Transverse colon (tissue), 4 donors: ENCODE measurements at regions not wholly inside any gene's neighbourhood (a gene's known extent, or its start where the extent isn't known, plus 50 kb on each side); places are given as distances from the start of the nearest gene placed in this dataset.

Experiments
- EP300 ChIP-seq: sonication (generic); formaldehyde crosslinking; IDR thresholded peaks from one replicate; pipeline ENCODE4 v1.6.1; 2017; ENCODE audit warnings: antibody characterized with exemption, low read depth
- POLR2A ChIP-seq: fragments of 450-650 bp; IDR thresholded peaks from one replicate; pipeline ENCODE4 v1.6.1; 2016; ENCODE audit warnings: antibody characterized with exemption, mild to moderate bottlenecking, moderate library complexity
- POLR2AphosphoS5 ChIP-seq, 3 donors: sonication (generic); formaldehyde crosslinking; IDR thresholded peaks; one replicate each; pipeline ENCODE4 v1.6.1; 2016; ENCODE audit warnings: antibody characterized with exemption in 3 of 3
- TF ChIP-seq, protein P1 (sequence below), 5 experiments: fragments of 200-600 bp in 3 of 5; fragments of 450-650 bp in 2 of 5; sonication (generic) in 3 of 5; IDR thresholded peaks; 1 replicate in 2 of 5; 2 replicates in 3 of 5; pipeline ENCODE4 v1.5.1; 2016 to 2017; ENCODE audit warnings: antibody characterized with exemption in 5 of 5, inconsistent platforms in 3 of 5, mild to moderate bottlenecking in 2 of 5, moderate library complexity in 1 of 5

DNA sequence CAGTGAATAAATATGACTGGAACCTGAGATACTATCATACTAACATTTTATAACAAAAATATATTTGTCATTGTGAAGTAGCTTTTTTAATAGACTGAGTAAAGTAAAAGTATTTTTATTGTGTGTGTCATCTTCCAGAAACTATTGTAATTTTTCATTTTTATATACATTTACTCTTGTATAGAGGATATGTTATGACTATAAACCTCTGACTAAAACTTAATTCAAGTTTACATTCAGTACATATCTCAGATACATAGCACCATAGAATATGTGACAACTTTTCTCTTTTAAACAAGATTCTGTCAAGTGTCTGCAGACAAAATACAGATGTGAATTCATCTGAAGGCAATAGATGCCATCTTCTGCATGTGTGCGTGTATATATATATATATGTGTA lies 704.3 kb downstream of the SLITRK1 start:
- TF ChIP-seq EP300 = no peak
- TF ChIP-seq, protein P1, sequence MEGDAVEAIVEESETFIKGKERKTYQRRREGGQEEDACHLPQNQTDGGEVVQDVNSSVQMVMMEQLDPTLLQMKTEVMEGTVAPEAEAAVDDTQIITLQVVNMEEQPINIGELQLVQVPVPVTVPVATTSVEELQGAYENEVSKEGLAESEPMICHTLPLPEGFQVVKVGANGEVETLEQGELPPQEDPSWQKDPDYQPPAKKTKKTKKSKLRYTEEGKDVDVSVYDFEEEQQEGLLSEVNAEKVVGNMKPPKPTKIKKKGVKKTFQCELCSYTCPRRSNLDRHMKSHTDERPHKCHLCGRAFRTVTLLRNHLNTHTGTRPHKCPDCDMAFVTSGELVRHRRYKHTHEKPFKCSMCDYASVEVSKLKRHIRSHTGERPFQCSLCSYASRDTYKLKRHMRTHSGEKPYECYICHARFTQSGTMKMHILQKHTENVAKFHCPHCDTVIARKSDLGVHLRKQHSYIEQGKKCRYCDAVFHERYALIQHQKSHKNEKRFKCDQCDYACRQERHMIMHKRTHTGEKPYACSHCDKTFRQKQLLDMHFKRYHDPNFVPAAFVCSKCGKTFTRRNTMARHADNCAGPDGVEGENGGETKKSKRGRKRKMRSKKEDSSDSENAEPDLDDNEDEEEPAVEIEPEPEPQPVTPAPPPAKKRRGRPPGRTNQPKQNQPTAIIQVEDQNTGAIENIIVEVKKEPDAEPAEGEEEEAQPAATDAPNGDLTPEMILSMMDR (IDR thresholded peaks at IDR 0.05) = no peak
- TF ChIP-seq POLR2A = no peak
- no peak for TF ChIP-seq POLR2AphosphoS5 (IDR thresholded peaks at IDR 0.05)
